ENCODE measurements at regions not wholly inside any gene's neighbourhood (a gene's known extent, or its start where the extent isn't known, plus 50 kb on each side); places are given as distances from the start of the nearest gene placed in this dataset.

DNA sequence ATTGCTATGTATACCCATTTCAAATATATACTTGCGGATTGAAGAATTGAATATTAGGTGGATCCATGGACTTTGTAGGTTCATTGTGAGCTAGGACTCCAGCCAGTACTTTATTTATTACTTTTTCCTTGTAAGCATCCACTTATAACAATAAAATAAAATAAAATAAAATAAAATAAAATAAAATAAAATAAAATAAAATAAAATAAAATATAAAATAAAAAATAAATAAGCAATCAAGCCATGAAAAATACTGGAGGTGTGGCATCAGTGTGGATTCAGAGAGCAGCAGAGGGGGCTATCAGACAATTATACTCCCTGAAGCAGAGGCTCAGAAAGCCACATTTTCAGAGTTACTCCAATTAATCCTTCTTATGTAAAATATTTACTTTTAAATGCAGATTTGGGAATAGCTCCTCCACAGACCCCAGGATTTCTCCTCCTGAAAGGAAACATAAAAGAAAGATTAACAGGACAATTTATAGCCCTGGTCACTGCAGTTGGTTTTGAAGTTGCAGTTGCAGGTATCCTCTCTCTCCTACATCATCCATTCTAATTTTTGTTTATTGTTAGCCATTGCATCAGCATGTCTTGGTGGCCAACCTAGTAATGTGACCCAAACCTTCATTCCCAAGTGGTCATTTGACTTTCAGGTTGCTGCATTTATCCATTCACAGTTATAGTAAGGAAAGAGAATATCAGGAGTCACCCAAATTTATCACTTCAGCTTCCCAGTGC is 2025.2 kb upstream of the IGFBP7 start:
- H3K9me3 ChIP-seq (replicated peaks; ENCODE audit: control insufficient read depth, insufficient read depth, low read length): no peaks in the 10 kb centered on the region
- in situ Hi-C loops (cut with MboI): no loop called here
- RAD21 ChIA-PET (ENCODE audit: unreplicated experiment): no interaction called here
- POLR2A ChIA-PET: no interaction called here
- no peak overlapping the region for H3K9ac ChIP-seq (ENCODE audit: control insufficient read depth, insufficient read depth, low read length)
- H3K27me3 ChIP-seq (replicated peaks in 1 of 2; ENCODE audit: control insufficient read depth in 2 of 2, insufficient read depth in 2 of 2, low read length in 1 of 2): no peaks in the 10 kb centered on the region
- no peaks in the 10 kb centered on the region for H3K36me3 ChIP-seq (ENCODE audit: control insufficient read depth in 2 of 2, insufficient read depth in 2 of 2, low read length in 1 of 2)
- BruUV-seq (replicated peaks): no TSS peak
- DNase-seq (ENCODE audit: low read depth, low spot score): no peak
- ATAC-seq: no peak
- no peaks in the 10 kb centered on the region for H3K79me2 ChIP-seq (ENCODE audit: control insufficient read depth, insufficient read depth, low read length)
- no peak overlapping the region for H3K4me2 ChIP-seq (ENCODE audit: control insufficient read depth, insufficient read depth)
- 62% methylated on average over 1 of the region's 1 CpG for WGBS (ENCODE audit: insufficient coverage, insufficient replicate concordance, low lambda C conversion rate, missing lambda C conversion rate)
- FAIRE-seq: no peak
- no peak overlapping the region for H3K4me3 ChIP-seq
- no peaks in the 10 kb centered on the region for H3K4me1 ChIP-seq (ENCODE audit: control insufficient read depth, insufficient read depth, low read length)
- no peak overlapping the region for H3K27ac ChIP-seq (ENCODE audit: control insufficient read depth, insufficient read depth)
- CTCF ChIA-PET: no interaction called here
- TF ChIP-seq SMARCA5 (IDR thresholded peaks at IDR 0.05): no peak
- no peak for TF ChIP-seq CHD4 (IDR thresholded peaks at IDR 0.05)
- no peak for TF ChIP-seq GABPA (IDR thresholded peaks at IDR 0.05; ENCODE audit: low read depth)
- TF ChIP-seq KLF5 (IDR thresholded peaks at IDR 0.05; ENCODE audit: partially characterized antibody): no peak
- TF ChIP-seq, protein P1, sequence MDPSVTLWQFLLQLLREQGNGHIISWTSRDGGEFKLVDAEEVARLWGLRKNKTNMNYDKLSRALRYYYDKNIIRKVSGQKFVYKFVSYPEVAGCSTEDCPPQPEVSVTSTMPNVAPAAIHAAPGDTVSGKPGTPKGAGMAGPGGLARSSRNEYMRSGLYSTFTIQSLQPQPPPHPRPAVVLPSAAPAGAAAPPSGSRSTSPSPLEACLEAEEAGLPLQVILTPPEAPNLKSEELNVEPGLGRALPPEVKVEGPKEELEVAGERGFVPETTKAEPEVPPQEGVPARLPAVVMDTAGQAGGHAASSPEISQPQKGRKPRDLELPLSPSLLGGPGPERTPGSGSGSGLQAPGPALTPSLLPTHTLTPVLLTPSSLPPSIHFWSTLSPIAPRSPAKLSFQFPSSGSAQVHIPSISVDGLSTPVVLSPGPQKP (IDR thresholded peaks at IDR 0.05; ENCODE audit: low read depth, low read length): no peak
- no peak for TF ChIP-seq POU2F2 (IDR thresholded peaks at IDR 0.05; ENCODE audit: borderline replicate concordance, low read depth, low read length)
- no peak for TF ChIP-seq SIX5 (IDR thresholded peaks at IDR 0.05; ENCODE audit: low read depth, low read length, severe bottlenecking)
- TF ChIP-seq, protein P2, sequence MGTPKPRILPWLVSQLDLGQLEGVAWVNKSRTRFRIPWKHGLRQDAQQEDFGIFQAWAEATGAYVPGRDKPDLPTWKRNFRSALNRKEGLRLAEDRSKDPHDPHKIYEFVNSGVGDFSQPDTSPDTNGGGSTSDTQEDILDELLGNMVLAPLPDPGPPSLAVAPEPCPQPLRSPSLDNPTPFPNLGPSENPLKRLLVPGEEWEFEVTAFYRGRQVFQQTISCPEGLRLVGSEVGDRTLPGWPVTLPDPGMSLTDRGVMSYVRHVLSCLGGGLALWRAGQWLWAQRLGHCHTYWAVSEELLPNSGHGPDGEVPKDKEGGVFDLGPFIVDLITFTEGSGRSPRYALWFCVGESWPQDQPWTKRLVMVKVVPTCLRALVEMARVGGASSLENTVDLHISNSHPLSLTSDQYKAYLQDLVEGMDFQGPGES (IDR thresholded peaks at IDR 0.05): no peak
- no peak for TF ChIP-seq SREBF1 (IDR thresholded peaks at IDR 0.05; ENCODE audit: low read length)
- no peak for TF ChIP-seq BACH1 (IDR thresholded peaks at IDR 0.05; ENCODE audit: borderline replicate concordance)
- TF ChIP-seq, protein P3, sequence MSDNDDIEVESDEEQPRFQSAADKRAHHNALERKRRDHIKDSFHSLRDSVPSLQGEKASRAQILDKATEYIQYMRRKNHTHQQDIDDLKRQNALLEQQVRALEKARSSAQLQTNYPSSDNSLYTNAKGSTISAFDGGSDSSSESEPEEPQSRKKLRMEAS (IDR thresholded peaks at IDR 0.05; ENCODE audit: low read depth, low read length): no peak
- TF ChIP-seq, protein P4, sequence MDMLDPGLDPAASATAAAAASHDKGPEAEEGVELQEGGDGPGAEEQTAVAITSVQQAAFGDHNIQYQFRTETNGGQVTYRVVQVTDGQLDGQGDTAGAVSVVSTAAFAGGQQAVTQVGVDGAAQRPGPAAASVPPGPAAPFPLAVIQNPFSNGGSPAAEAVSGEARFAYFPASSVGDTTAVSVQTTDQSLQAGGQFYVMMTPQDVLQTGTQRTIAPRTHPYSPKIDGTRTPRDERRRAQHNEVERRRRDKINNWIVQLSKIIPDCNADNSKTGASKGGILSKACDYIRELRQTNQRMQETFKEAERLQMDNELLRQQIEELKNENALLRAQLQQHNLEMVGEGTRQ (IDR thresholded peaks at IDR 0.05; ENCODE audit: borderline replicate concordance, low read depth, low read length): no peak
- no peak for TF ChIP-seq RCOR1 (conservative IDR thresholded peaks at IDR 0.05; ENCODE audit: low read depth, low read length)
- no peak for TF ChIP-seq HDGF (IDR thresholded peaks at IDR 0.05)
- TF ChIP-seq CBX3 (IDR thresholded peaks at IDR 0.05; ENCODE audit: borderline replicate concordance, low read depth): no peak
- TF ChIP-seq, protein P5, sequence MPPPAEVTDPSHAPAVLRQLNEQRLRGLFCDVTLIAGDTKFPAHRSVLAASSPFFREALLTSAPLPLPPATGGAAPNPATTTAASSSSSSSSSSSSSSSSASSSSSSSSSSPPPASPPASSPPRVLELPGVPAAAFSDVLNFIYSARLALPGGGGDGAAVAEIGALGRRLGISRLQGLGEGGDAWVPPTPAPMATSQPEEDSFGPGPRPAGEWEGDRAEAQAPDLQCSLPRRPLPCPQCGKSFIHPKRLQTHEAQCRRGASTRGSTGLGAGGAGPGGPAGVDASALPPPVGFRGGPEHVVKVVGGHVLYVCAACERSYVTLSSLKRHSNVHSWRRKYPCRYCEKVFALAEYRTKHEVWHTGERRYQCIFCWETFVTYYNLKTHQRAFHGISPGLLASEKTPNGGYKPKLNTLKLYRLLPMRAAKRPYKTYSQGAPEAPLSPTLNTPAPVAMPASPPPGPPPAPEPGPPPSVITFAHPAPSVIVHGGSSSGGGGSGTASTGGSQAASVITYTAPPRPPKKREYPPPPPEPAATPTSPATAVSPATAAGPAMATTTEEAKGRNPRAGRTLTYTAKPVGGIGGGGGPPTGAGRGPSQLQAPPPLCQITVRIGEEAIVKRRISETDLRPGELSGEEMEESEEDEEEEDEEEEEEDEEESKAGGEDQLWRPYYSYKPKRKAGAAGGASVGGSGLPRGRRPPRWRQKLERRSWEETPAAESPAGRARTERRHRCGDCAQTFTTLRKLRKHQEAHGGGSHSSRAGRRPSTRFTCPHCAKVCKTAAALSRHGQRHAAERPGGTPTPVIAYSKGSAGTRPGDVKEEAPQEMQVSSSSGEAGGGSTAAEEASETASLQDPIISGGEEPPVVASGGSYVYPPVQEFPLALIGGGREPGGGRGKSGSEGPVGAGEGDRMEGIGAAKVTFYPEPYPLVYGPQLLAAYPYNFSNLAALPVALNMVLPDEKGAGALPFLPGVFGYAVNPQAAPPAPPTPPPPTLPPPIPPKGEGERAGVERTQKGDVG (CRISPR knock-in tag; IDR thresholded peaks at IDR 0.05): no peak
- TF ChIP-seq NR2C2 (IDR thresholded peaks at IDR 0.05; ENCODE audit: borderline replicate concordance, control insufficient read depth, insufficient read length, low read depth): no peak
- no peak for TF ChIP-seq TBL1XR1 (IDR thresholded peaks at IDR 0.05; ENCODE audit: low read depth, low read length)
- SMC1A ChIA-PET (ENCODE audit: uncharacterized antibody, unreplicated experiment): no interaction called here
- H4K20me1 ChIP-seq (ENCODE audit: control insufficient read depth, insufficient read depth): no peaks in the 10 kb centered on the region
- no peak overlapping the region for H2AFZ ChIP-seq (ENCODE audit: control insufficient read depth, low read depth, low read length)
- intact Hi-C loops (cut with micrococcal nuclease; ENCODE audit: unreplicated experiment): no loop called here

Data from GM12878 (cell line).